ENCODE measurements at regions not wholly inside any gene's neighbourhood (a gene's known extent, or its start where the extent isn't known, plus 50 kb on each side); places are given as distances from the start of the nearest gene placed in this dataset.

DNA sequence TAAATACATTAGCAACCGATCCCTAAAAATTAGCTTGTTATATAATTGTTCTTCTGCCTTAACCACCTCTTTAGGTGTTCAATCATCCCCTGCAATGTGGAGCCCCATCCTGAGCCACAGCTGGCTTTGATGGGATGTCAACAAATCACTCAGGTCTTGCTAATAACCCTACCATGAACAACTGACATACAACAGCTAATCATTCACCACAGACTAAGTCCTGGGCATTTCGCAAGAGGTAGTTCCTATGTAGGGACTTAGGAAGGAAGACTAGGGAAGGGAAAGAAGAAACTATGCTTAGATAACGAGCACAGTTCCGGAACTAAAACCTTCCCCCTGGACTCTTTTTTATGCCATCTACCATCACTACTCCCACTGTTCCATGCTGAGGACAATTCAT is 63.6 kb upstream of the PTCHD1 start:
- Histone ChIP-seq H3K27ac (no peak overlapping the region), H3K27me3 (replicated peaks; ENCODE audit: insufficient read depth) (no peaks in the 10 kb centered on the region), H3K9me3 (no peaks in the 10 kb centered on the region), H3K36me3 (no peaks in the 10 kb centered on the region), H3K4me3 (no peak overlapping the region), H3K4me1 (replicated peaks) (no peaks in the 10 kb centered on the region)
- WGBS: 95% methylated on average over 4 of the region's 4 CpGs
- TF ChIP-seq POLR2A (IDR thresholded peaks at IDR 0.05) (no peak), POLR2AphosphoS5 (IDR thresholded peaks at IDR 0.05) (no peak)
- TF ChIP-seq, protein P1, sequence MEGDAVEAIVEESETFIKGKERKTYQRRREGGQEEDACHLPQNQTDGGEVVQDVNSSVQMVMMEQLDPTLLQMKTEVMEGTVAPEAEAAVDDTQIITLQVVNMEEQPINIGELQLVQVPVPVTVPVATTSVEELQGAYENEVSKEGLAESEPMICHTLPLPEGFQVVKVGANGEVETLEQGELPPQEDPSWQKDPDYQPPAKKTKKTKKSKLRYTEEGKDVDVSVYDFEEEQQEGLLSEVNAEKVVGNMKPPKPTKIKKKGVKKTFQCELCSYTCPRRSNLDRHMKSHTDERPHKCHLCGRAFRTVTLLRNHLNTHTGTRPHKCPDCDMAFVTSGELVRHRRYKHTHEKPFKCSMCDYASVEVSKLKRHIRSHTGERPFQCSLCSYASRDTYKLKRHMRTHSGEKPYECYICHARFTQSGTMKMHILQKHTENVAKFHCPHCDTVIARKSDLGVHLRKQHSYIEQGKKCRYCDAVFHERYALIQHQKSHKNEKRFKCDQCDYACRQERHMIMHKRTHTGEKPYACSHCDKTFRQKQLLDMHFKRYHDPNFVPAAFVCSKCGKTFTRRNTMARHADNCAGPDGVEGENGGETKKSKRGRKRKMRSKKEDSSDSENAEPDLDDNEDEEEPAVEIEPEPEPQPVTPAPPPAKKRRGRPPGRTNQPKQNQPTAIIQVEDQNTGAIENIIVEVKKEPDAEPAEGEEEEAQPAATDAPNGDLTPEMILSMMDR (IDR thresholded peaks at IDR 0.05): no peak
- DNase-seq (ENCODE audit: low spot score): no peak
- intact Hi-C loops (cut with DNase I): no loop called here

DNA sequence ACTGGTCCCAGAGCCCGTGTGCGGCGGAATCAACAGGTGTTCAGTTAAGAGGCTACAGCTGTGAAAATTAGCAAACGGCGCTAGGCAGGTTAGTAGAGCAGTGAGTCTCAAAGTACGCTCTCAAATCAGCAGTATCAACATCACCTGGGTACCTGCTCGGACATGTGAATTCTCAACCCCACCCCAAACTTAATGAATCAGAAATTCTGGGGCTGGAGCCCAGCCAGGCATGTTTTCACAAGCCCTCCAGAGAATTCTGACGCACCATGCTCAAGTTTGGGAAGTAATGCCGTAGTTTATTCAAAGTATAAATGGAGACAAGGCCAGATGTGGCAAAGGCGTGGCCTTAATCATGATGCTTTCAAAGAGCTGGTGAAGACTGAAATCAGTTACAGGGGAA is 58.2 kb upstream of the PTCHD1 start:
- intact Hi-C loops (cut with DNase I): no loop called here
- no peak overlapping the region for H3K4me3 ChIP-seq
- TF ChIP-seq POLR2A (IDR thresholded peaks at IDR 0.05): no peak
- TF ChIP-seq POLR2AphosphoS5 (IDR thresholded peaks at IDR 0.05): no peak
- TF ChIP-seq, protein P1 (IDR thresholded peaks at IDR 0.05): no peak
- H3K27ac ChIP-seq: no peak overlapping the region
- 54% methylated on average over 10 of the region's 10 CpGs for WGBS
- H3K27me3 ChIP-seq (replicated peaks; ENCODE audit: insufficient read depth): no peaks in the 10 kb centered on the region
- no peaks in the 10 kb centered on the region for H3K9me3 ChIP-seq
- peak; percentile 29 for DNase-seq (ENCODE audit: low spot score)
- H3K36me3 ChIP-seq: no peaks in the 10 kb centered on the region
- no peaks in the 10 kb centered on the region for H3K4me1 ChIP-seq (replicated peaks)

All from prostate gland (tissue), 2 donors.